SW480 (cell line): ENCODE measurements at regions not wholly inside any gene's neighbourhood (a gene's known extent, or its start where the extent isn't known, plus 50 kb on each side); places are given as distances from the start of the nearest gene placed in this dataset.

Source experiments
- DNase-seq: peaks from one replicate; pipeline ENCODE4 v3.0.0-alpha.2; 2016; ENCODE audit warnings: low spot score

GRCh38 chr12:66044731-66045130 is 85.8 kb downstream of the LLPH start:
- DNase-seq, result no peak

GRCh38 chr12:66043035-66043434 is 87.5 kb downstream of the LLPH start:
- no peak for DNase-seq

GRCh38 chr12:66041651-66042363 is 88.7 kb downstream of the LLPH start:
- no peak for DNase-seq

- DNase-seq, result peak; percentile 55
Observed at GRCh38 chr12:66036317-66036716, 94.2 kb downstream of the LLPH start.

GRCh38 chr12:66035288-66035966 is 95.1 kb downstream of the LLPH start:
- peak; percentile 49 for DNase-seq

- no peak for DNase-seq
Observed at GRCh38 chr12:66033151-66033550, 97.4 kb downstream of the LLPH start.

- no peak for DNase-seq
Observed at GRCh38 chr12:66032739-66033138, 97.8 kb downstream of the LLPH start.

- no peak for DNase-seq
Observed at GRCh38 chr12:66030217-66030781, 100.3 kb downstream of the LLPH start.

GRCh38 chr12:66028390-66028789 is 102.2 kb downstream of the LLPH start:
- no peak for DNase-seq

- peak; percentile 97 for DNase-seq
Observed at GRCh38 chr12:66025477-66025876, 105.1 kb downstream of the LLPH start.

- peak; percentile 95 for DNase-seq
Observed at GRCh38 chr12:66024949-66025348, 105.6 kb downstream of the LLPH start.

GRCh38 chr12:66020481-66020880 is 110.1 kb downstream of the LLPH start:
- DNase-seq, result no peak

- no peak for DNase-seq
Observed at GRCh38 chr12:66017736-66018135, 112.8 kb downstream of the LLPH start.
